Keratinocyte (primary cell): ENCODE measurements at regions not wholly inside any gene's neighbourhood (a gene's known extent, or its start where the extent isn't known, plus 50 kb on each side); places are given as distances from the start of the nearest gene placed in this dataset.

ENCODE experiments used
- DNase-seq: peaks from one replicate; pipeline ENCODE4 v3.0.0-alpha.2; 2011; ENCODE audit warnings: low read depth, missing footprints, low spot score
- FAIRE-seq: peaks from 2 replicates; lab custom pipeline; 2011; peaks lifted over from hg19 to GRCh38; lab: Jason Lieb, UNC
- H2AFZ ChIP-seq: 2 replicates; pipeline ENCODE4 v1.6.0; 2012; ENCODE audit warnings: low read length, control low read depth, inconsistent platforms; ENCODE audit not compliant: control insufficient read depth
- H3K27ac ChIP-seq: 2 replicates; pipeline ENCODE4 v1.5.1; 2011; ENCODE audit warnings: low read length; ENCODE audit not compliant: control insufficient read depth, insufficient read depth
- H3K27me3 ChIP-seq: 3 replicates; pipeline ENCODE4 v1.6.0; 2011; ENCODE audit warnings: low read length; ENCODE audit not compliant: control insufficient read depth, insufficient read depth; ENCODE audit errors: extremely low read depth
- H3K36me3 ChIP-seq, 2 experiments: 2 replicates in 1 of 2; 3 replicates in 1 of 2; pipeline ENCODE4 v1.5.1; 2011; ENCODE audit warnings: low read length in 2 of 2, mild to moderate bottlenecking in 1 of 2; ENCODE audit not compliant: control insufficient read depth in 2 of 2, insufficient read depth in 2 of 2; ENCODE audit errors: extremely low read depth in 1 of 2
- H3K4me1 ChIP-seq: 3 replicates; pipeline ENCODE4 v1.5.1; 2011; ENCODE audit warnings: low read length; ENCODE audit not compliant: control insufficient read depth, insufficient read depth; ENCODE audit errors: extremely low read depth
- H3K4me2 ChIP-seq: 3 replicates; pipeline ENCODE4 v1.6.0; 2011; ENCODE audit warnings: low read depth, low read length; ENCODE audit not compliant: control insufficient read depth, insufficient read depth; ENCODE audit errors: extremely low read depth
- H3K4me3 ChIP-seq, 3 experiments: fragments of 200-600 bp in 1 of 3; sonication (generic) in 1 of 3; 2 replicates in 2 of 3; 3 replicates in 1 of 3; pipeline ENCODE4 v1.5.1; 2011 to 2016; ENCODE audit warnings: low read length in 3 of 3, mild to moderate bottlenecking in 3 of 3, control low read depth in 2 of 3, inconsistent platforms in 1 of 3, low read depth in 1 of 3, mixed read lengths in 1 of 3, mixed run types in 1 of 3, moderate library complexity in 1 of 3; ENCODE audit not compliant: control insufficient read depth in 2 of 3, insufficient read depth in 2 of 3; ENCODE audit errors: extremely low read depth in 1 of 3
- H3K79me2 ChIP-seq: 2 replicates; pipeline ENCODE4 v1.6.0; 2012; ENCODE audit warnings: low read length; ENCODE audit not compliant: control insufficient read depth, insufficient read depth
- H3K9ac ChIP-seq: 3 replicates; pipeline ENCODE4 v1.6.0; 2011; ENCODE audit warnings: low read length; ENCODE audit not compliant: control insufficient read depth, insufficient read depth; ENCODE audit errors: extremely low read depth
- H3K9me1 ChIP-seq: 3 replicates; pipeline ENCODE4 v1.6.0; 2011; ENCODE audit warnings: low read length; ENCODE audit not compliant: control insufficient read depth, insufficient read depth; ENCODE audit errors: extremely low read depth
- H3K9me3 ChIP-seq: 2 replicates; pipeline ENCODE4 v1.5.1; 2012; ENCODE audit warnings: low read depth, low read length; ENCODE audit not compliant: control insufficient read depth
- H4K20me1 ChIP-seq: 3 replicates; pipeline ENCODE4 v1.6.0; 2011; ENCODE audit warnings: low read length; ENCODE audit not compliant: control insufficient read depth, insufficient read depth; ENCODE audit errors: extremely low read depth
- EZH2 ChIP-seq: IDR thresholded peaks from one replicate; pipeline ENCODE4 v1.6.1; 2012; ENCODE audit warnings: inconsistent platforms, mild to moderate bottlenecking, low read length, moderate library complexity
- dilution Hi-C: fragments of 300-500 bp; cut with MboI; formaldehyde crosslinking; loops from one replicate; pipeline ENCODE4 v1.7.0; 2020; ENCODE audit warnings: low sequenced_read_pairs; ENCODE audit not compliant: extremely low pct_ligation_motif_present
- TF ChIP-seq, protein P1 (sequence below), 3 experiments: IDR thresholded peaks in 1 of 3; conservative IDR thresholded peaks in 1 of 3; optimal IDR thresholded peaks in 1 of 3; 2 replicates in 2 of 3; 3 replicates in 1 of 3; pipeline versions ENCODE3 to v1.5.1; 2011; ENCODE audit warnings: low read length in 3 of 3, mild to moderate bottlenecking in 3 of 3, moderate library complexity in 2 of 3, control low read depth in 1 of 3, inconsistent platforms in 1 of 3; ENCODE audit not compliant: insufficient read depth in 2 of 3; ENCODE audit errors: extremely low read depth in 1 of 3

- dilution Hi-C loops = no loop called here
- FAIRE-seq (no peak), DNase-seq (no peak)
- H3K36me3 ChIP-seq = no peaks in the 10 kb centered on the region
- H3K4me1 ChIP-seq = no peaks in the 10 kb centered on the region
- H3K4me2 ChIP-seq = no peak overlapping the region
- TF ChIP-seq, protein P1, sequence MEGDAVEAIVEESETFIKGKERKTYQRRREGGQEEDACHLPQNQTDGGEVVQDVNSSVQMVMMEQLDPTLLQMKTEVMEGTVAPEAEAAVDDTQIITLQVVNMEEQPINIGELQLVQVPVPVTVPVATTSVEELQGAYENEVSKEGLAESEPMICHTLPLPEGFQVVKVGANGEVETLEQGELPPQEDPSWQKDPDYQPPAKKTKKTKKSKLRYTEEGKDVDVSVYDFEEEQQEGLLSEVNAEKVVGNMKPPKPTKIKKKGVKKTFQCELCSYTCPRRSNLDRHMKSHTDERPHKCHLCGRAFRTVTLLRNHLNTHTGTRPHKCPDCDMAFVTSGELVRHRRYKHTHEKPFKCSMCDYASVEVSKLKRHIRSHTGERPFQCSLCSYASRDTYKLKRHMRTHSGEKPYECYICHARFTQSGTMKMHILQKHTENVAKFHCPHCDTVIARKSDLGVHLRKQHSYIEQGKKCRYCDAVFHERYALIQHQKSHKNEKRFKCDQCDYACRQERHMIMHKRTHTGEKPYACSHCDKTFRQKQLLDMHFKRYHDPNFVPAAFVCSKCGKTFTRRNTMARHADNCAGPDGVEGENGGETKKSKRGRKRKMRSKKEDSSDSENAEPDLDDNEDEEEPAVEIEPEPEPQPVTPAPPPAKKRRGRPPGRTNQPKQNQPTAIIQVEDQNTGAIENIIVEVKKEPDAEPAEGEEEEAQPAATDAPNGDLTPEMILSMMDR (optimal IDR thresholded peaks at IDR 0.05 in 1 of 3, IDR thresholded peaks at IDR 0.05 in 1 of 3, conservative IDR thresholded peaks at IDR 0.05 in 1 of 3; ENCODE audit: extremely low read depth in 1 of 3, insufficient read depth in 2 of 3, low read length in 3 of 3) = no peak
- H3K4me3 ChIP-seq = no peak overlapping the region
- no peaks in the 10 kb centered on the region for H3K27me3 ChIP-seq
- no peaks in the 10 kb centered on the region for H3K9me3 ChIP-seq
- no peaks in the 10 kb centered on the region for H3K9me1 ChIP-seq
- H2AFZ ChIP-seq = no peak overlapping the region
- no peaks in the 10 kb centered on the region for H3K79me2 ChIP-seq
- no peaks in the 10 kb centered on the region for H4K20me1 ChIP-seq
- no peak overlapping the region for H3K9ac ChIP-seq
- no peak overlapping the region for H3K27ac ChIP-seq
Measured at GRCh38 chr6:145139895-145140294, 595.4 kb downstream of the EPM2A start.

DNA sequence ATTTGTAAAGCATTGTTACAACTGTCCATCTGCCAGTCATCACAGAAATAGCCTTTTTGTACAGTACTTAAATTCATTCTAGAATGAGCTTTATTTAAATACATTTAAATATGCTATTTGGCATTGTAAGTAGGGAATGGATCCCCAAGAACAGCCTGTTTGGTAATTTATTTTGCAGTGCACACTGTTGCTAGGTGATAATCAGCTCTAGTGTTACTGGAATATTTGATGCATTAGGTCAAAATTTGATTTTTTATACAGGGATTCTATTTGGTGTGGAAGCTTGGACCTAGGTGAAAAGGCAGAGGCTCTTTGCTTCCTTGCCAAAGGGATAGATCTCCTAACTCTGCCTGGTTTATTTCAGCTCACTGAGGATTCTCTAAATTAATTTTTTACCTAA, 593.7 kb downstream of the EPM2A start:
- Histone ChIP-seq H3K4me3 (no peak overlapping the region), H3K79me2 (no peaks in the 10 kb centered on the region), H3K9me3 (no peaks in the 10 kb centered on the region), H3K4me1 (no peaks in the 10 kb centered on the region), H3K36me3 (no peaks in the 10 kb centered on the region), H3K27ac (no peak overlapping the region), H3K27me3 (no peaks in the 10 kb centered on the region), H3K9ac (no peak overlapping the region), H3K9me1 (no peaks in the 10 kb centered on the region), H4K20me1 (no peaks in the 10 kb centered on the region), H3K4me2 (no peak overlapping the region), H2AFZ (no peak overlapping the region)
- TF ChIP-seq, protein P1 (optimal IDR thresholded peaks at IDR 0.05 in 1 of 3, IDR thresholded peaks at IDR 0.05 in 1 of 3, conservative IDR thresholded peaks at IDR 0.05 in 1 of 3; ENCODE audit: extremely low read depth in 1 of 3, insufficient read depth in 2 of 3, low read length in 3 of 3) = no peak
- TF ChIP-seq EZH2 = no peak
- DNase-seq (no peak), FAIRE-seq (no peak)
- dilution Hi-C loops = no loop called here
